PC-3 (cell line): ENCODE measurements at regions not wholly inside any gene's neighbourhood (a gene's known extent, or its start where the extent isn't known, plus 50 kb on each side); places are given as distances from the start of the nearest gene placed in this dataset.

Experiments
- ATAC-seq: fragments of 200-7000 bp; cut with Tn5 transposase; 2 replicates; pipeline ENCODE4 v1.9.1; 2020; ENCODE audit warnings: mild to moderate bottlenecking, moderate library complexity
- BruUV-seq: library from RNA; stranded (reverse); fragments of 400-500 nt; replicated peaks from 2 replicates; lab custom pipeline; 2021; lab: Mats Ljungman, UMichigan
- CTCF ChIA-PET: fragments of 300-600 bp; sonication (Branson Sonifier 250); formaldehyde crosslinking; loops from one replicate; lab custom pipeline; 2022; ENCODE audit warnings: antibody characterized with exemption; lab: Charles Lee
- POLR2A ChIA-PET: fragments of 300-600 bp; sonication (Branson Sonifier 250); formaldehyde crosslinking; loops from one replicate; lab custom pipeline; 2022; ENCODE audit warnings: antibody characterized with exemption; ENCODE audit not compliant: unreplicated experiment; lab: Charles Lee
- DNase-seq: peaks from one replicate; pipeline ENCODE4 v3.0.0-alpha.2; 2015
- H2AFZ ChIP-seq: fragments of 300-600 bp; sonication (generic); 2 replicates; pipeline ENCODE4 v1.6.0; 2016; ENCODE audit warnings: antibody characterized with exemption, low read length
- H3F3A ChIP-seq: fragments of 300-600 bp; sonication (generic); one replicate; pipeline ENCODE4 v1.6.0; 2017; ENCODE audit warnings: antibody characterized with exemption, low read length, control low read depth, mild to moderate bottlenecking; ENCODE audit not compliant: unreplicated experiment
- H3K27ac ChIP-seq: fragments of 300-600 bp; sonication (generic); 2 replicates; pipeline ENCODE4 v1.5.1; 2016; ENCODE audit warnings: mild to moderate bottlenecking, low read length
- H3K27me3 ChIP-seq: fragments of 300-600 bp; sonication (generic); 2 replicates; pipeline ENCODE4 v1.6.1; 2016; ENCODE audit warnings: low read length, mixed read lengths
- H3K36me3 ChIP-seq: fragments of 300-600 bp; sonication (generic); 2 replicates; pipeline ENCODE4 v1.6.1; 2016; ENCODE audit warnings: low read depth, mixed run types, low read length, mixed read lengths
- H3K4me1 ChIP-seq: fragments of 300-600 bp; sonication (generic); 2 replicates; pipeline ENCODE4 v1.5.1; 2016; ENCODE audit warnings: low read length; ENCODE audit not compliant: insufficient read depth
- H3K4me2 ChIP-seq: fragments of 300-600 bp; sonication (generic); 2 replicates; pipeline ENCODE4 v1.6.0; 2016; ENCODE audit warnings: low read length
- H3K4me3 ChIP-seq: fragments of 300-600 bp; sonication (generic); 2 replicates; pipeline ENCODE4 v1.5.1; 2016; ENCODE audit warnings: mild to moderate bottlenecking, low read length, mixed read lengths
- H3K79me2 ChIP-seq: fragments of 300-600 bp; sonication (generic); 2 replicates; pipeline ENCODE4 v1.6.1; 2017; ENCODE audit warnings: low read length, mixed read lengths
- H3K9ac ChIP-seq: fragments of 300-600 bp; sonication (generic); 2 replicates; pipeline ENCODE4 v1.6.0; 2016; ENCODE audit warnings: mild to moderate bottlenecking, low read length
- H3K9me2 ChIP-seq: fragments of 300-600 bp; sonication (generic); replicated peaks from 2 replicates; pipeline ENCODE4 v1.6.1; 2016; ENCODE audit warnings: mixed run types, low read length, mixed read lengths
- H3K9me3 ChIP-seq: fragments of 300-600 bp; sonication (generic); 2 replicates; pipeline ENCODE4 v1.6.1; 2016; ENCODE audit warnings: low read length, mixed read lengths
- H4K20me1 ChIP-seq: fragments of 300-600 bp; sonication (generic); 2 replicates; pipeline ENCODE4 v1.6.1; 2016; ENCODE audit warnings: low read length, mixed read lengths
- CTCF ChIP-seq: fragments of 300-600 bp; sonication (generic); conservative IDR thresholded peaks from 2 replicates; pipeline ENCODE4 v1.5.1; 2017; ENCODE audit warnings: antibody characterized with exemption, low read depth, mild to moderate bottlenecking, low read length
- EZH2 ChIP-seq: fragments of 300-600 bp; sonication (generic); IDR thresholded peaks from one replicate; pipeline ENCODE4 v1.6.1; 2017; ENCODE audit warnings: antibody characterized with exemption, mild to moderate bottlenecking, low read length; ENCODE audit not compliant: unreplicated experiment
- EZH2phosphoT487 ChIP-seq: fragments of 300-600 bp; sonication (generic); IDR thresholded peaks from 2 replicates; pipeline ENCODE4 v1.6.1; 2018; ENCODE audit warnings: mild to moderate bottlenecking, antibody characterized with exemption, low read length, borderline replicate concordance
- intact Hi-C: fragments of 100-400 bp; cut with micrococcal nuclease; formaldehyde crosslinking; loops from 2 replicates; pipeline ENCODE4 v1.9.0; 2023

DNA sequence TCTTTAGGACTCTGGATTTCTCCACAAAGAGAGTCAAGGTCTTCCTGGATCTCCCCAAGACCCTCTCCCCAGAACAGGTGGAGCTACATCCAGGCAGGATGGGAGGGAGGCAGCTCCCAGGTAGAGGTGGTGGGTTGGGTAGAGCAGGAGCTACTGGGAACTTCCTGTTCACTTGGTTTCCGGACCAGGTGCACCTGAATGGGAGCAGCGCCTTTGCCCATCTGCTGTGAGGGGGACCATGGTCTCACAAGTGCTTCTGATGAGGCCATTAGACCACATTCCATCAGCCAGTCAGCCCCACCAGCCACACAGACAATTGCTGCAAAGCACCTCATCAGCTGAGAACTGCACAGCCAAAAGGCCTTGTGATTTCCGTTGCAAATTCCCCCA lies 188.8 kb downstream of the MATN1 start:
- no peak for ATAC-seq
- Histone ChIP-seq H3K27me3 (no peaks in the 10 kb centered on the region), H3K9ac (no peak overlapping the region), H3F3A (no peaks in the 10 kb centered on the region), H3K36me3 (no peaks in the 10 kb centered on the region), H3K4me1 (no peaks in the 10 kb centered on the region), H3K9me2 (no peaks in the 10 kb centered on the region), H3K4me2 (no peak overlapping the region), H3K27ac (no peak overlapping the region), H3K4me3 (no peak overlapping the region), H4K20me1 (no peaks in the 10 kb centered on the region), H3K79me2 (no peaks in the 10 kb centered on the region), H3K9me3 (no peaks in the 10 kb centered on the region), H2AFZ (no peak overlapping the region)
- POLR2A ChIA-PET, result no interaction called here
- no peak for DNase-seq
- intact Hi-C loops, result no loop called here
- TF ChIP-seq EZH2 (no peak), CTCF (no peak), EZH2phosphoT487 (no peak)
- CTCF ChIA-PET, result no interaction called here
- BruUV-seq, result no TSS peak

DNA sequence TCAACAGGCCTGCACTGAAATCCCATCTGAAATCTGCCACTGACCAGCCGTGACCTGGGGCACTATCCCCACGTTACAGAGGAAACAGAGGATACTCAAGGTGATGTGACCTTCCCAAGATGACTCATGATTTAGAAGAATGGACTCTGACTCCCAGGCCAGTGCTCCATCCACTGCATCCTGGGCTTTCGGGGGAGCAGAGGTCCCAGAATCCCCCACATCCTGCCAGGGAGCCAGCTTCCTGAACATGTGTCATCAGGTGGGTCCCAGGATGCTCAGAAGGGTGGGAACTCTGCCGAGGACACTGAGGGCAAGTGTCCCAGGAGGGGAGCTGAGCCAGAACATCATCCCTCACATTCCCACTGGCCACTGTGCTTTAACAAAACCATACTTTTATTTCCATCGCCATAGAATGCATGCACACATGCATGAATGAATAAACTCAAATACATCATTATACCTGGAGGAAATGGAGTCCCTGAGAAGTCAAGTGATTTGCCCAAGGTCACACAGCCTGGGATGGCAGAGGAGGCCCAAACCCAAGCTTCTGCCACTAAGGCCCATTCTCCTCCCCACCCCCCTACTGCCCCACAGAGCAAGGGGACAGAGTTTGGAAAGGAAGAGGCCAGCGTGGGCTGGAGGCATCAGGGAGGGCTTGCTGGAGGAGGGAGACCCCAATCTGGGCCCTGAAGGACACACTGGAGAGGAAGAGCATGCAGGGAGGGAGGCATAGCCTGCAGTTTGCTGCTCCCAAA lies 189.4 kb downstream of the MATN1 start:
- no peaks in the 10 kb centered on the region for H4K20me1 ChIP-seq
- H3K9me3 ChIP-seq, result no peaks in the 10 kb centered on the region
- ChIA-PET CTCF (no interaction called here), POLR2A (no interaction called here)
- H2AFZ ChIP-seq, result no peak overlapping the region
- H3K4me2 ChIP-seq, result no peak overlapping the region
- intact Hi-C loops, result no loop called here
- no peak for TF ChIP-seq CTCF
- TF ChIP-seq EZH2, result no peak
- no peak for TF ChIP-seq EZH2phosphoT487
- H3F3A ChIP-seq, result no peaks in the 10 kb centered on the region
- no peaks in the 10 kb centered on the region for H3K27me3 ChIP-seq
- DNase-seq (no peak), ATAC-seq (no peak)
- no peaks in the 10 kb centered on the region for H3K79me2 ChIP-seq
- H3K36me3 ChIP-seq, result no peaks in the 10 kb centered on the region
- no peak overlapping the region for H3K4me3 ChIP-seq
- no peaks in the 10 kb centered on the region for H3K9me2 ChIP-seq
- no peak overlapping the region for H3K27ac ChIP-seq
- no peaks in the 10 kb centered on the region for H3K4me1 ChIP-seq
- BruUV-seq, result no TSS peak
- no peak overlapping the region for H3K9ac ChIP-seq

DNA sequence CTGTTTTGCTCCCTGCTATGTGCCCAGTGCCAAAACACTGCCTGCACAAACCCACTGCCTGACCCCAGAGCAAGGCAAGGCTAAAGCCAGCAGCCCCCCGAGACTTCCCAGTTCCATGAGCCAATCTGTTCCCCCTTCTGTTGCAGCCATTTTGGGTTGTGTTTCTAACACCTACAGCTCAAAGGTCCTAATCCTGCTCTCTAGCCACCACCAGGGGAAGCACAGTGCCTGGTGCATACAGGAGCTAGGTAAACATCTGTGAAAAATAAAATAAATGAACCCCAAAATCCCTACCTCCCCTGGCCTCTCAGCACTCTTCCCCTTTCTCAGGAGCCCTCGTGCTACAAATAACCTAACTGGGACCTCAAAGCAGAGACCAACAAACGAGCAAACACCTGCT lies 190.2 kb downstream of the MATN1 start:
- no peaks in the 10 kb centered on the region for H4K20me1 ChIP-seq
- no peaks in the 10 kb centered on the region for H3K9me2 ChIP-seq
- no peaks in the 10 kb centered on the region for H3K79me2 ChIP-seq
- intact Hi-C loops, result no loop called here
- H3F3A ChIP-seq, result no peaks in the 10 kb centered on the region
- ATAC-seq (no peak), DNase-seq (no peak)
- H2AFZ ChIP-seq, result no peak overlapping the region
- H3K4me1 ChIP-seq, result no peaks in the 10 kb centered on the region
- POLR2A ChIA-PET, result no interaction called here
- H3K4me2 ChIP-seq, result no peak overlapping the region
- H3K4me3 ChIP-seq, result no peak overlapping the region
- no peak overlapping the region for H3K27ac ChIP-seq
- H3K9ac ChIP-seq, result no peak overlapping the region
- CTCF ChIA-PET, result no interaction called here
- TF ChIP-seq EZH2 (no peak), CTCF (no peak), EZH2phosphoT487 (no peak)
- no peaks in the 10 kb centered on the region for H3K9me3 ChIP-seq
- no peaks in the 10 kb centered on the region for H3K27me3 ChIP-seq
- no peaks in the 10 kb centered on the region for H3K36me3 ChIP-seq
- no TSS peak for BruUV-seq
